HCT116 (cell line): ENCODE measurements at regions not wholly inside any gene's neighbourhood (a gene's known extent, or its start where the extent isn't known, plus 50 kb on each side); places are given as distances from the start of the nearest gene placed in this dataset.
"Not testable (repeated sequence)": the region's sequence is repeated elsewhere in the genome, so short reads cannot be mapped to it uniquely, and the experiment has no call there.

Experiments used
- ATAC-seq: fragments of 200-7000 bp; cut with Tn5 transposase; 2 replicates; pipeline ENCODE4 v1.9.1; 2020; ENCODE audit warnings: mild to moderate bottlenecking, moderate library complexity
- BruUV-seq: library from RNA; stranded (reverse); fragments of 400-500 nt; replicated peaks from 2 replicates; lab custom pipeline; 2021; lab: Mats Ljungman, UMichigan
- CTCF ChIA-PET: fragments of 300-600 bp; sonication (Branson Sonifier 250); formaldehyde crosslinking; loops from one replicate; lab custom pipeline; 2021; ENCODE audit warnings: antibody characterized with exemption; lab: Charles Lee
- POLR2A ChIA-PET: fragments of 300-600, 350-600 bp; sonication (Branson Sonifier 250); formaldehyde crosslinking; loops from one replicate; lab custom pipeline; 2021; ENCODE audit warnings: antibody characterized with exemption; lab: Charles Lee
- RAD21 ChIA-PET, 2 experiments: fragments of 300-600 bp; sonication (Branson Sonifier 250); formaldehyde crosslinking; loops; one replicate each; lab custom pipeline; 2023; ENCODE audit warnings: low total read pairs in 2 of 2; ENCODE audit not compliant: uncharacterized antibody in 2 of 2, unreplicated experiment in 2 of 2, low non-redundant PET in 1 of 2; lab: Charles Lee
- DNase-seq: peaks from one replicate; pipeline ENCODE4 v3.0.0-alpha.2; 2010; ENCODE audit warnings: low read depth, low spot score
- H2AFZ ChIP-seq: fragments of 200-600 bp; shearing (Covaris generic), sonication (generic); 2 replicates; pipeline ENCODE4 v1.6.1; 2017; ENCODE audit warnings: low read depth, mixed run types, mixed read lengths, antibody characterized with exemption, low read length; ENCODE audit not compliant: poor library complexity, severe bottlenecking
- H3K27ac ChIP-seq: 2 replicates; pipeline ENCODE4 v1.5.1; 2012; ENCODE audit warnings: low read depth, low read length
- H3K27me3 ChIP-seq: fragments of 200-600 bp; sonication (generic); 2 replicates; pipeline ENCODE4 v1.6.1; 2016; ENCODE audit warnings: mixed run types, low read length, mixed read lengths; ENCODE audit not compliant: insufficient read depth
- H3K36me3 ChIP-seq, 2 experiments: fragments of 200-500 bp in 1 of 2; fragments of 200-600 bp in 1 of 2; sonication (Bioruptor generic) in 1 of 2; sonication (generic) in 1 of 2; 2 replicates each; pipeline versions ENCODE4 v1.5.1 to v1.6.1; 2014 to 2016; ENCODE audit warnings: low read length in 2 of 2, inconsistent platforms in 1 of 2, mixed read lengths in 1 of 2, mixed run types in 1 of 2; ENCODE audit not compliant: insufficient read depth in 2 of 2, control insufficient read depth in 1 of 2
- H3K4me1 ChIP-seq, 2 experiments: fragments of 200-600 bp in 1 of 2; sonication (generic) in 1 of 2; 2 replicates each; pipeline versions ENCODE4 v1.5.1 to v1.6.1; 2012 to 2017; ENCODE audit warnings: low read length in 2 of 2, inconsistent platforms in 1 of 2, mild to moderate bottlenecking in 1 of 2, mixed read lengths in 1 of 2, mixed run types in 1 of 2, moderate library complexity in 1 of 2; ENCODE audit not compliant: insufficient read depth in 2 of 2, control insufficient read depth in 1 of 2
- H3K4me2 ChIP-seq: fragments of 200-600 bp; sonication (generic); 2 replicates; pipeline ENCODE4 v1.6.1; 2017; ENCODE audit warnings: mixed run types, low read length, mixed read lengths
- H3K4me3 ChIP-seq, 2 experiments: fragments of 200-600 bp in 1 of 2; sonication (generic) in 1 of 2; replicated peaks in 1 of 2; 2 replicates each; pipeline ENCODE4 v1.5.1; 2011 to 2016; ENCODE audit warnings: low read length in 2 of 2, control low read depth in 1 of 2, low read depth in 1 of 2, mild to moderate bottlenecking in 1 of 2, mixed read lengths in 1 of 2, mixed run types in 1 of 2
- H3K79me2 ChIP-seq: fragments of 200-600 bp; sonication (generic); 2 replicates; pipeline ENCODE4 v1.6.1; 2017; ENCODE audit warnings: mild to moderate bottlenecking, mixed run types, low read length, moderate library complexity, mixed read lengths; ENCODE audit not compliant: insufficient read depth
- H3K9ac ChIP-seq: fragments of 200-600 bp; sonication (generic); 2 replicates; pipeline ENCODE4 v1.6.1; 2016; ENCODE audit warnings: low read length, mixed read lengths
- H3K9me2 ChIP-seq: fragments of 200-600 bp; sonication (generic), shearing (Covaris generic); 2 replicates; pipeline ENCODE4 v1.6.1; 2017; ENCODE audit warnings: mixed run types, mild to moderate bottlenecking, moderate library complexity; ENCODE audit not compliant: insufficient read depth
- H3K9me3 ChIP-seq, 2 experiments: fragments of 200-500 bp in 1 of 2; fragments of 200-600 bp in 1 of 2; sonication (Bioruptor generic) in 1 of 2; sonication (generic) in 1 of 2; 2 replicates each; pipeline ENCODE4 v1.6.1; 2014 to 2017; ENCODE audit warnings: low read length in 2 of 2, mixed read lengths in 2 of 2, inconsistent platforms in 1 of 2, low read depth in 1 of 2, mild to moderate bottlenecking in 1 of 2, mixed run types in 1 of 2, moderate library complexity in 1 of 2; ENCODE audit not compliant: control insufficient read depth in 1 of 2, insufficient read depth in 1 of 2
- H4K20me1 ChIP-seq: fragments of 200-600 bp; sonication (generic), shearing (Covaris generic); 2 replicates; pipeline ENCODE4 v1.6.1; 2017; ENCODE audit warnings: mixed run types, mild to moderate bottlenecking, moderate library complexity; ENCODE audit not compliant: insufficient read depth
- CTCF ChIP-seq, 3 experiments: fragments of 200-600 bp in 1 of 3; sonication (generic) in 1 of 3; IDR thresholded peaks in 2 of 3; conservative IDR thresholded peaks in 1 of 3; 2 replicates each; pipeline ENCODE4 v1.5.1; 2012 to 2017; ENCODE audit warnings: low read depth in 2 of 3, low read length in 2 of 3, antibody characterized with exemption in 1 of 3, borderline replicate concordance in 1 of 3, control low read depth in 1 of 3, mild to moderate bottlenecking in 1 of 3, mixed read lengths in 1 of 3, mixed run types in 1 of 3, moderate library complexity in 1 of 3; ENCODE audit not compliant: insufficient read depth in 1 of 3
- EGR1 ChIP-seq: IDR thresholded peaks from 2 replicates; pipeline ENCODE4 v1.6.1; 2012; ENCODE audit warnings: low read depth
- FOSL1 ChIP-seq: IDR thresholded peaks from 2 replicates; pipeline ENCODE4 v1.6.1; 2012; ENCODE audit warnings: low read depth
- intact Hi-C: fragments of 100-400 bp; cut with micrococcal nuclease; formaldehyde crosslinking; loops from 2 replicates; pipeline ENCODE4 v1.10.0; 2022

GRCh38 chrX:95953564-95953963 lies 731.1 kb upstream of the DIAPH2 start:
- H3K27me3 ChIP-seq = no peaks in the 10 kb centered on the region
- H3K9ac ChIP-seq = no peak overlapping the region
- TF ChIP-seq EGR1 = no peak
- TF ChIP-seq, all 23 proteins: peak for 0
- Histone ChIP-seq H4K20me1 (no peaks in the 10 kb centered on the region), H2AFZ (no peak overlapping the region), H3K36me3 (no peaks in the 10 kb centered on the region), H3K27ac (no peak overlapping the region), H3K79me2 (no peaks in the 10 kb centered on the region), H3K4me2 (no peak overlapping the region), H3K9me2 (no peaks in the 10 kb centered on the region), H3K9me3 (no peaks in the 10 kb centered on the region), H3K4me1 (no peaks in the 10 kb centered on the region), H3K4me3 (no peak overlapping the region)
- POLR2A ChIA-PET = no interaction called here
- CTCF ChIA-PET = no interaction called here
- RAD21 ChIA-PET = no interaction called here
- intact Hi-C loops = no loop called here
- no TSS peak for BruUV-seq
- no peak for DNase-seq
- ATAC-seq = no peak

GRCh38 chrX:95956745-95957144 lies 727.9 kb upstream of the DIAPH2 start:
- no peak for ATAC-seq
- no TSS peak for BruUV-seq
- TF ChIP-seq CTCF (IDR thresholded peaks at IDR 0.05 in 2 of 3, conservative IDR thresholded peaks at IDR 0.05 in 1 of 3; ENCODE audit: borderline replicate concordance in 1 of 3, insufficient read depth in 1 of 3, low read depth in 2 of 3, low read length in 2 of 3) (no peak), FOSL1 (no peak)

GRCh38 chrX:95973456-95974095 lies 711.1 kb upstream of the DIAPH2 start:
- H3K27me3 ChIP-seq, H3K9me2 ChIP-seq, BruUV-seq, intact Hi-C loops, DNase-seq, H4K20me1 ChIP-seq, H3K79me2 ChIP-seq, POLR2A ChIA-PET, H3K4me1 ChIP-seq, H3K36me3 ChIP-seq, H3K9me3 ChIP-seq, H3K4me3 ChIP-seq, H3K9ac ChIP-seq, H3K4me2 ChIP-seq, ATAC-seq, H3K27ac ChIP-seq, H2AFZ ChIP-seq, RAD21 ChIA-PET, CTCF ChIA-PET: not testable (repeated sequence)

More at GRCh38 chrX:95956745-95957144, 727.9 kb upstream of the DIAPH2 start:
- Histone ChIP-seq H3K4me3 (no peak overlapping the region), H3K27ac (no peak overlapping the region), H3K27me3 (no peaks in the 10 kb centered on the region), H3K9ac (no peak overlapping the region), H2AFZ (no peak overlapping the region), H3K4me2 (no peak overlapping the region), H3K79me2 (no peaks in the 10 kb centered on the region), H3K4me1 (no peaks in the 10 kb centered on the region), H3K9me3 (no peaks in the 10 kb centered on the region), H4K20me1 (no peaks in the 10 kb centered on the region), H3K9me2 (no peaks in the 10 kb centered on the region), H3K36me3 (no peaks in the 10 kb centered on the region)
- ChIA-PET CTCF (no interaction called here), POLR2A (no interaction called here), RAD21 (no interaction called here)
- intact Hi-C loops = no loop called here
- DNase-seq = no peak
